K562 (cell line): ENCODE measurements at regions not wholly inside any gene's neighbourhood (a gene's known extent, or its start where the extent isn't known, plus 50 kb on each side); places are given as distances from the start of the nearest gene placed in this dataset.

ENCODE experiments used
- ADNP ChIP-seq: fragments of 200-800 bp; sonication (Bioruptor generic); IDR thresholded peaks from 2 replicates; pipeline ENCODE4 v1.6.1; 2016; ENCODE audit warnings: missing genetic modification characterization, missing compliant biosample characterization
- CEBPG ChIP-seq, 3 experiments: fragments of 200-800 bp in 1 of 3; sonication (Bioruptor generic) in 1 of 3; sonication (generic) in 1 of 3; formaldehyde crosslinking in 1 of 3; IDR thresholded peaks in 2 of 3; conservative IDR thresholded peaks in 1 of 3; 2 replicates each; pipeline versions ENCODE4 v1.6.1 to v1.8.0; 2016 to 2022; ENCODE audit warnings: missing compliant biosample characterization in 2 of 3, missing genetic modification characterization in 2 of 3, mild to moderate bottlenecking in 1 of 3, missing genetic modification reagents in 1 of 3
- CTCF ChIP-seq, 3 experiments: IDR thresholded peaks in 2 of 3; conservative IDR thresholded peaks in 1 of 3; 2 replicates each; pipeline ENCODE4 v1.5.1; 2011 to 2012; ENCODE audit warnings: low read length in 3 of 3, mild to moderate bottlenecking in 3 of 3, control low read depth in 2 of 3, improper control_type of control experiment in 1 of 3, inconsistent platforms in 1 of 3, low read depth in 1 of 3, mixed read lengths in 1 of 3, moderate library complexity in 1 of 3; ENCODE audit not compliant: insufficient read depth in 2 of 3
- EP300 ChIP-seq: IDR thresholded peaks from 2 replicates; pipeline ENCODE4 v1.6.1; 2012; ENCODE audit warnings: low read length, improper control_type of control experiment
- JUN ChIP-seq, 2 experiments: sonication (generic) in 1 of 2; formaldehyde crosslinking in 1 of 2; IDR thresholded peaks; 2 replicates each; pipeline versions ENCODE4 v1.6.1 to v1.8.0; 2012 to 2022; ENCODE audit warnings: borderline replicate concordance in 2 of 2, mild to moderate bottlenecking in 2 of 2, improper control_type of control experiment in 1 of 2, low read depth in 1 of 2, low read length in 1 of 2, missing genetic modification reagents in 1 of 2
- LCOR ChIP-seq: sonication (generic); formaldehyde crosslinking; IDR thresholded peaks from 2 replicates; pipeline ENCODE4 v1.8.0; 2022; ENCODE audit warnings: mild to moderate bottlenecking, missing genetic modification reagents
- NFE2L1 ChIP-seq: fragments of 450-650 bp; IDR thresholded peaks from 2 replicates; pipeline ENCODE4 v1.6.1; 2016; ENCODE audit warnings: missing genetic modification characterization, low read depth, mild to moderate bottlenecking, missing compliant biosample characterization, moderate library complexity, borderline replicate concordance
- NUFIP1 ChIP-seq: fragments of 450-650 bp; IDR thresholded peaks from 2 replicates; pipeline ENCODE4 v1.6.1; 2018; ENCODE audit not compliant: partially characterized antibody
- POLR3A ChIP-seq: IDR thresholded peaks from 2 replicates; pipeline ENCODE4 v1.6.1; 2011; ENCODE audit warnings: borderline replicate concordance, mild to moderate bottlenecking, moderate library complexity; ENCODE audit not compliant: insufficient read length, insufficient read depth; ENCODE audit errors: extremely low read depth
- SPI1 ChIP-seq: IDR thresholded peaks from 2 replicates; pipeline ENCODE4 v1.6.1; 2011; ENCODE audit warnings: low read depth, low read length, control low read depth, borderline replicate concordance
- TEAD1 ChIP-seq, 2 experiments: fragments of 450-650 bp in 1 of 2; sonication (generic) in 1 of 2; formaldehyde crosslinking; IDR thresholded peaks; 2 replicates each; pipeline versions ENCODE4 v1.4.0 to v1.8.0; 2020 to 2022; ENCODE audit warnings: mild to moderate bottlenecking in 2 of 2, missing genetic modification reagents in 1 of 2
- U2AF1 ChIP-seq: fragments of 200-400 bp; formaldehyde crosslinking; optimal IDR thresholded peaks from 2 replicates; pipeline ENCODE3; 2017; ENCODE audit warnings: mild to moderate bottlenecking, low read depth, low read length, moderate library complexity

DNA sequence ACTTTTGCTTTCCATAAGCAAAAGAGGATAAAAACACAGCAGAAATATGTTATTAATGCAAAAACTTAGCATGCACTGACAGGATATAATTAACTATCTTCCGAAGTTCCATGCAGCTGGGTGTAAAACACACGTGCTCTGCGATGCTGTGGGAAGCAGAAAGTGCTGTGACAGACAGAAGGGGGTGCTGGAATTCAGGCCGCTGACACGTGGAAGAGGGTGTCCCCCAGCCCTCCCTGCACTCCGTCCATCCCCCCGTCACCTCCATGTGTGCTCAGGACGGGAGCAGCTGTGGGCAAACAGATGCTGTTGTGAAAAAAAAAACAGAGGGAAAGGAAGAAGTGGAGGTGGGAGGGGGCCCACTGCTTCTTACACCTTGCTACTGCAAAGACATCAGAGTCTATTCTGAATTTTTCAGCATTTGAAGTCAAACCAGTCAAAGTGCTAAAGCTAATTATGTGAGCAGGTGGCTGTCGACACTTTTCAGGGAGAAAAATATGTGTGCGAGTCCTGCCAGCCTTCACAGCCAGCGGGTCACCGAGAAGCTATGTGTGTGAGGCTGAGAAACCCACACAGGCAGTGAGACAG lies 175.9 kb upstream of the AFDN start:
- TF ChIP-seq JUN (IDR thresholded peaks at IDR 0.05; ENCODE audit: borderline replicate concordance, low read depth, low read length), result no peak
- TF ChIP-seq JUN (CRISPR knock-in tag; IDR thresholded peaks at IDR 0.05; ENCODE audit: borderline replicate concordance), result no peak
- no peak for TF ChIP-seq POLR3A
- TF ChIP-seq EP300, result no peak
- no peak for TF ChIP-seq CEBPG (CRISPR knock-in tag; IDR thresholded peaks at IDR 0.05)
- TF ChIP-seq CEBPG (tag; conservative IDR thresholded peaks at IDR 0.05 in 1 of 2, IDR thresholded peaks at IDR 0.05 in 1 of 2), result no peak
- TF ChIP-seq ADNP, result no peak
- TF ChIP-seq NFE2L1 (tag), result no peak
- no peak for TF ChIP-seq CTCF (IDR thresholded peaks at IDR 0.05 in 2 of 3, conservative IDR thresholded peaks at IDR 0.05 in 1 of 3; ENCODE audit: insufficient read depth in 2 of 3, low read depth in 1 of 3, low read length in 3 of 3)
- TF ChIP-seq LCOR (CRISPR knock-in tag), result no peak
- TF ChIP-seq TEAD1 (CRISPR knock-in tag; IDR thresholded peaks at IDR 0.05), result no peak
- TF ChIP-seq NUFIP1, result no peak
- no peak for TF ChIP-seq U2AF1
- no peak for TF ChIP-seq SPI1
